Central memory CD8-positive, alpha-beta T cell (primary cell): ENCODE measurements at regions not wholly inside any gene's neighbourhood (a gene's known extent, or its start where the extent isn't known, plus 50 kb on each side); places are given as distances from the start of the nearest gene placed in this dataset.
"Not testable (repeated sequence)": the region's sequence is repeated elsewhere in the genome, so short reads cannot be mapped to it uniquely, and the experiment has no call there.

Source experiments
- ATAC-seq: fragments of 150-1000 bp; cut with Tn5 transposase; replicated peaks from 2 replicates; pipeline ENCODE4 v1.10.0; 2022; ENCODE audit warnings: mild to moderate bottlenecking, moderate FRiP score, moderate number of reproducible peaks; ENCODE audit not compliant: poor library complexity, severe bottlenecking; ENCODE audit errors: extremely low read depth
- DNase-seq, 2 donors: peaks; one replicate each; pipeline ENCODE4 v3.0.0; 2021; ENCODE audit warnings: low spot score in 2 of 2
- H3K27ac Mint-ChIP-seq: one replicate; pipeline ENCODE4 v1.8.0; 2022; ENCODE audit warnings: low read depth, mild to moderate bottlenecking, moderate library complexity, mixed read lengths
- H3K27me3 Mint-ChIP-seq: one replicate; pipeline ENCODE4 v1.8.0; 2022; ENCODE audit warnings: mixed read lengths
- H3K36me3 Mint-ChIP-seq: one replicate; pipeline ENCODE4 v1.8.0; 2022; ENCODE audit warnings: mild to moderate bottlenecking, moderate library complexity, mixed read lengths; ENCODE audit not compliant: insufficient read depth
- H3K4me1 Mint-ChIP-seq: one replicate; pipeline ENCODE4 v1.8.0; 2022; ENCODE audit warnings: mixed read lengths
- H3K4me3 Mint-ChIP-seq: one replicate; pipeline ENCODE4 v1.8.0; 2022; ENCODE audit warnings: mild to moderate bottlenecking, moderate library complexity, mixed read lengths
- H3K9me3 Mint-ChIP-seq: one replicate; pipeline ENCODE4 v1.8.0; 2022; ENCODE audit warnings: mixed read lengths

DNA sequence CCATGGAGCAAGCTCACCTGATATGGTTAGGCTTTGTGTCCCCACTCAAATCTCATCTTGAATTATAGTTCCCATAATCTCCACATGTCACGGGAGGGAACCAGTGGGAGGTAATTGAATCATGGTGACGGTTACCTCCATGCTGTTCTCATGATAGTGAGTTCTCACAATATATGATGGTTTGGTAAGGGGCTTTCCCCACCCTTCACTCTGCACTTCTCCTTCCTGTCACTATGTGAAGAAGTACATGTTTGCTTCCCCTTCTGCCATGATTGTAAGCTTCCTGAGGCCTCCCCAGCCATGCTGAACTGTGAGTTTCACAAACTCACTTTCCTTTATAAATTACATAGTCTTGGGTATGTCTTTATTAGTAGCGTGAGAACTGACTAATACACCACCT lies 435.7 kb upstream of the ID2 start:
- no peak overlapping the region for H3K4me3 Mint-ChIP-seq
- H3K27ac Mint-ChIP-seq: no peak overlapping the region
- H3K9me3 Mint-ChIP-seq: peaks cover 14% of the 10 kb centered on the region
- DNase-seq: no peak
- H3K4me1 Mint-ChIP-seq: peaks cover 7% of the 10 kb centered on the region
- H3K27me3 Mint-ChIP-seq: peaks cover 6% of the 10 kb centered on the region
- no peaks in the 10 kb centered on the region for H3K36me3 Mint-ChIP-seq
- ATAC-seq: no peak

DNA sequence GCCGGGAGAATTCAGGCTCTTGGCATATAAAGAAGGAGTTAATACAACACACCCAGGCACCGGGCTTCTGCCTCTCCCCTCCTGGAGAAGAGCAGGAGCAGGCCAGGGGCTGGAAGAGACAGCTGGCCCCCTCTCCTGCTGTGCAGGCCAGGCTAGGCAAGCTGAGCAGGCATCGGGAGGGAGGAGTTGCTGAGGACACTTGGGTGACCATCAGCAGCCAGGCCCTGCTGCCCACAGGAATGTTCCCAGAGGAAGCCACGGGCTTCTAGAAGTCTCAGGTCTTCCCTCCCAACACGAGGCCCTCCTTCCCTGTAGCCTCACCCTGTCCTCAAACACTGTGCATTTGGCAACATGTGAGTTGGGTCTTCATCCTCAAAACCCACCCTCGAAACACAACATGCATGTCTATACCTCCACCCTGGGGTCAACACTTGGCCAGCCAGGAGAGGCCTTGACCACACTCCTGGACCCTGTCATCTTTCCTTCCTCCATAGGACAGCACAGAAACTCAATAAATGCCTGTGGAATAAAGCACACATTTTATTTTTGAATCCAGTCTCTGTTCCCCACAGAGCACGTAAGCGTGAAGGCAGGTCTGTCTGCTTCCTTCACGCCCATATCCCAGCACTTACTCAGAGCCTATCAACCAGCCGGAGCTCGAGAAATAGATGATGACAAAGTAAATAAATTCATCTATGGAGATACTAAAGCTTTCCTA lies 433.8 kb upstream of the ID2 start:
- ATAC-seq: no peak
- H3K4me1 Mint-ChIP-seq: peaks cover 7% of the 10 kb centered on the region
- DNase-seq: no peak
- peaks cover 6% of the 10 kb centered on the region for H3K27me3 Mint-ChIP-seq
- H3K9me3 Mint-ChIP-seq: peaks cover 14% of the 10 kb centered on the region
- H3K4me3 Mint-ChIP-seq: no peak overlapping the region
- no peak overlapping the region for H3K27ac Mint-ChIP-seq
- no peaks in the 10 kb centered on the region for H3K36me3 Mint-ChIP-seq

DNA sequence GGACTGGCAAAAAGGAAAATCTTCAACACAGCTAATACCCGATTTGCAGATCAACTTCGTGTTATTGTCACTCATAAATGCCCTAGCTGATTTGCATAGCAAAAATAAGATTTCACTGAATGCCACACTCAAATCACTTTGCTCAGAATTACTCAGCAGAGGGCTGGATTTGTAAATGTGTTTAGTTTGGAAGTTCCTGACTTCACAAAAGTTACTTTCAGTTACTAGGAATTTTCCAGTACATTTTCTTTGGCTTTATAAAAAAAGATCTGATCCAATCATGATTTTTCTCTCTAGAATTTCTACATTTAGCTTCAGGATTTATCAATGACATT lies 433.3 kb upstream of the ID2 start:
- Mint-ChIP-seq H3K9me3 (peaks cover 14% of the 10 kb centered on the region), H3K27me3 (peaks cover 6% of the 10 kb centered on the region), H3K27ac (no peak overlapping the region), H3K4me3 (no peak overlapping the region), H3K4me1 (peaks cover 9% of the 10 kb centered on the region), H3K36me3 (no peaks in the 10 kb centered on the region)
- no peak for ATAC-seq
- DNase-seq: no peak

DNA sequence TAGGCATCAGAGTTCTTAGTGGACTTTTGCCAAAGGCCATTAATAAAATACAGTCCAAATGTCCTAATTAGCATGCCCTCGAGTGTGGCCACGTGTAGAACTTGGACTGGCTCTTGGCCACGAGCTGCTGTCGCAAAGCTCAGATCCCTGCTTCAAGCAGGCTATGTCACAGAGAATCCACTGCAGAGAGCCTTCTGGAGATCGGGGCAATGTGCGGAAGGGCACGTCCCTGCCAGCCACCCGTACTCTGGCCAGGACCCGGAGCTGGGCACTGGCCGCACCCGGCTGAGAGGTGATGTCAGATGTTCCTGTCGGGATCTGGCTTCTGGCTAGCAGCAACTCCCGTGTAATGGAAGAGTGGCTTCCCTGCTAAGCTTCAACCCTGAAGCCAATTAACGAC lies 432.7 kb upstream of the ID2 start:
- Mint-ChIP-seq H3K9me3 (peaks cover 14% of the 10 kb centered on the region), H3K36me3 (no peaks in the 10 kb centered on the region), H3K27me3 (peaks cover 6% of the 10 kb centered on the region), H3K4me3 (no peak overlapping the region), H3K4me1 (peaks cover 15% of the 10 kb centered on the region), H3K27ac (no peak overlapping the region)
- ATAC-seq (no peak), DNase-seq (no peak)

DNA sequence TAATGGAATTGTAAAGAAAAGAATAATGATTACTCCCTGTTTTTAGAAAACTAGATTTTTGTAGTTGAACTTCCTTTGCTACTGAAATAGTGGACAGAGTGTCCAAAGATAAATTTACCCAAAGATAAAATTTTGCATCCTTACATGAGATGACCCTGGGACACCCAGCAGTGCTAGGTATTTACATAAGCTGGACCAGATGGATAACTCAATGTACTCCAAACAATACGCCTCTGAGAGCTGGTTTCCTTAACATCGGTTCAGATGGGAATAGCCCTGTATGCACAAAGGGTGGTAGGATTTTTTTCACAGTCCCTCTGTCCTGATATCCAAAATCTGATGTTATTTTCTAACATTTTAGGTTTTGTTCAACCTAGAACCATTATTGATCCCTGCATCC lies 432.1 kb upstream of the ID2 start:
- DNase-seq: no peak
- H3K9me3 Mint-ChIP-seq: peaks cover 14% of the 10 kb centered on the region
- peaks cover 18% of the 10 kb centered on the region for H3K4me1 Mint-ChIP-seq
- H3K27me3 Mint-ChIP-seq: peaks cover 6% of the 10 kb centered on the region
- H3K4me3 Mint-ChIP-seq: no peak overlapping the region
- ATAC-seq: no peak
- no peaks in the 10 kb centered on the region for H3K36me3 Mint-ChIP-seq
- H3K27ac Mint-ChIP-seq: no peak overlapping the region

DNA sequence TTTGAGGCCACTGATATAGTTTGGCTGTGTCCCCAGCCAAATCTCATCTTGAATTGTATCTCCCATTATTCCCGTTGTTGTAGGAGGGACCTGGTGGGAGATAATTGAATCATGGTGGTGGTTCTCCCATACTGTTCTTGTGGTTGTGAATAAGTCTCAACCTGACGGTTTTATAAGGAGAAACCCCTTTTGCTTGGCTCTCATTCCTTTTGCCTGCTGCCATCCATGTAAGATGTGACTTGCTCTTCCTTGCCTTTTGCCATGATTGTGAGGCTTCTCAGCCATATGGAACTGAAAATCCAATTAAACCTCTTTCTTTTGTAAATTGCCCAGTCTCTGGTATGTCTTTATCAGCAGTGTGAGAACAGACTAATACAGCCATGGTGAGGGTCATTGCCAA lies 431.6 kb upstream of the ID2 start:
- H3K9me3 Mint-ChIP-seq: peaks cover 14% of the 10 kb centered on the region
- not testable (repeated sequence) for ATAC-seq, H3K27ac Mint-ChIP-seq, DNase-seq, H3K4me3 Mint-ChIP-seq, H3K27me3 Mint-ChIP-seq, H3K36me3 Mint-ChIP-seq
- H3K4me1 Mint-ChIP-seq: peaks cover 15% of the 10 kb centered on the region

DNA sequence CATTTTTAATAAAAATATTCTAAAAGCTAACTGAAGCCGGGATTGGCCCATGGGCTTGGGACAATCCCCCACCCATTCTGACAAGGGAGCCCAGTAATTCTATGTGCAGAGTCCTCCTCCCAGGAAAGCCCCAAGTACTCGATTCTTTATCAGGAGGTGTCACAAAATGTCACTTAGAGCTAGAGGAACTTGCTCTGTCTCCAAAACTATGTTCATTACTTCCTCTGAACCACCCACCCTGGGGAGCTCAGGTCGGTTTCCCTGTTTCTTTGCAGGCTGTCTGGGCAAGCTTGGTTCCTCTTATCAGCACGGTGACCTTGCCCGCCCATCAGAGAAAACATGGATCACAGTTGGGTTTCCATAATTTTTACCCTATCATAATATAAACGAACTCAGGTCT lies 430.6 kb upstream of the ID2 start:
- no peak for DNase-seq
- ATAC-seq: no peak
- H3K9me3 Mint-ChIP-seq: peaks cover 10% of the 10 kb centered on the region
- H3K27me3 Mint-ChIP-seq: peaks cover 6% of the 10 kb centered on the region
- H3K36me3 Mint-ChIP-seq: no peaks in the 10 kb centered on the region
- H3K4me3 Mint-ChIP-seq: no peak overlapping the region
- H3K27ac Mint-ChIP-seq: no peak overlapping the region
- H3K4me1 Mint-ChIP-seq: peaks cover 15% of the 10 kb centered on the region

DNA sequence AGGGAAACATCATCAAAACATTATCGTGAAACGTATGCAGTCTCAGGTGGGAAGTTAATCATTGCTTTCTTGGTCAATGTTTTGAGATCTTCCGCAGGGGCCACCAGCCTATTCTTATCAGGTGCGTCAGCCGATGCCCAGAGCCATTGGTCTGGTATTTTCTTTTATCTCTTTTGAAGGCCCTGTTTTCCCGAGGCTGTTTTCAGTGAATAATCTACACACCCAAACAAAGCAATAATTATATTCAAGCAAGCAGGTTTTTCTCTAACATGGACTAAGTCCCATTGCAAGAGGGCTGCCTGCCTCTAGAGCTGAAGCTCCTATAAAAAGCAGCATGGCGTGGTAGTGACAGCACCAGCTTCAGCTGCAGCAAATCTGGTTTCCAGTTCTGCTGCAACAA lies 430.0 kb upstream of the ID2 start:
- H3K36me3 Mint-ChIP-seq: no peaks in the 10 kb centered on the region
- DNase-seq: no peak
- H3K4me3 Mint-ChIP-seq: no peak overlapping the region
- H3K27ac Mint-ChIP-seq: no peak overlapping the region
- H3K4me1 Mint-ChIP-seq: peaks cover 15% of the 10 kb centered on the region
- no peak for ATAC-seq
- H3K27me3 Mint-ChIP-seq: peaks cover 6% of the 10 kb centered on the region
- peaks cover 8% of the 10 kb centered on the region for H3K9me3 Mint-ChIP-seq

DNA sequence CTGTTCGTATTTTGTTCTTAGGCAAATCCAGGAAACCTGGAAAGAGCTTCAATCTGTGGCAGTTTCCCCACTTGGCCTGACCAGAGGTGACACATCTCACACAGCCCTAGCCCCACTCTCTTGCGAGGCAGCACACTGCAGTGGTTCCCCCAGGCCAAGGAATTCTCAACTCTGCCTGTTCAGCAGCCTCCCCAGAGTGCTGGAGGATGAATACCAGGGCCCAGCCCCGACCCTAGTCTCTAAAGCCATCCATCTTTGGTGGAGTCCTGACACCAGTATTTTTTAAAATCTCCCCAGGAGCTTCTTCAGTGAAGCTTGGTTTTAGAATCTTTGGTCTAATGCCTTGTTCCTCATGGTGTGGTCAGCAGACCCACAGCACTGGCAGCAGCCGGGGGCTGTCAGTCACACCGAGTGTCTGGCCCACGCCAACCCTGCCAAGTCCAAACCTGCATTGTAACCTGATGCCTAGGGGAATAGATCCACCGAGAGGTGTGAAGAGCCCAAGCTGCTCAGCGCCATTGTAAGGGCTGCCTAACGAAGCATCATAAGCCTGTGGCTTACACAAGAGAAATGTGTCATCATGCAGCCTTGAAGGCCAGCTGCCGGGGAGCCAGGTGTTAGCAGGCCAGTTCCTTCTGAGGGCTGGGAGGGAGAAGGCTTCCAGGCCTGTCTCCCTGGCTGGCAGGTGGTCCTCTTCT lies 428.7 kb upstream of the ID2 start:
- ATAC-seq (no peak), DNase-seq (no peak)
- Mint-ChIP-seq H3K9me3 (peaks cover 8% of the 10 kb centered on the region), H3K4me3 (no peak overlapping the region), H3K36me3 (no peaks in the 10 kb centered on the region), H3K4me1 (peaks cover 15% of the 10 kb centered on the region), H3K27ac (no peak overlapping the region), H3K27me3 (peaks cover 6% of the 10 kb centered on the region)

DNA sequence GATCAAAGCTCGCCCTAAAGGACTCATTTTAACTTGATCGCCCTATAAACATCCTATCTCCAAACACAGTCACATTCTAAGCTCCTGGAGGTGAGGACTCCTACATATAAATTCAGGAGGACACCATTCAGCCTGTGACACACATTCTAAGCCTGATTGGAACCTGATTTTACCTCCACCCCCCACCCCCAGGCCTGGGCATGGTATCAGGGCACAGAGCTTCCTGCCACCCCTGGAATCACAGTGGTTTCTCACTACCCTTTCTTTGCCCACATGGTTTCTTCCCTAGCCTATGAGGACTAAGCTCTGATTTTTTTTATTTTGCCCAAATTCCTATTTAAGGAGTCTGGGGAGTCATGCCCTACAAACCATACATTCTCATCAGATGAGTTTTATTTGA lies 428.1 kb upstream of the ID2 start:
- ATAC-seq (no peak), DNase-seq (no peak)
- H3K9me3 Mint-ChIP-seq: peaks cover 8% of the 10 kb centered on the region
- peaks cover 15% of the 10 kb centered on the region for H3K4me1 Mint-ChIP-seq
- H3K27ac Mint-ChIP-seq: no peak overlapping the region
- peaks cover 6% of the 10 kb centered on the region for H3K27me3 Mint-ChIP-seq
- no peak overlapping the region for H3K4me3 Mint-ChIP-seq
- H3K36me3 Mint-ChIP-seq: no peaks in the 10 kb centered on the region

DNA sequence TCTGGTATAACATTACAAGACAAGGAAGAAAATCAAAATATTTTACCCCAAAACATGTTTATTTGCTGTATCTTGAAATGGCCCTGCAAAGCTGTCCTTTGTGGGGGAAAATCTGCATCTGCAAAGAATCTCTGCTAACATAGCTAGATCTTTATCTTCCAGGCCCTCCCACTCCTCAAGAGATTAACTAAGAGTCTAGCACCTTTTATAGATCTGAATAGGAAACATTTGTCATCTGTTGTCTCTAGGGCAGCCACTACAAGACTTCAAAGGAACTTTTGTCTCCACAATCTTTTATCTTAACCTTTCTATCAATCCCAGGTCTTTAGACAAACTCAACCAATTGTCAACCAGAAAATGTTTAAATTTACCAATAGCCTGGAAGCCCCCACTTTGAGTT lies 427.6 kb upstream of the ID2 start:
- not testable (repeated sequence) for ATAC-seq, H3K9me3 Mint-ChIP-seq, H3K36me3 Mint-ChIP-seq, H3K27me3 Mint-ChIP-seq, DNase-seq, H3K27ac Mint-ChIP-seq, H3K4me3 Mint-ChIP-seq
- H3K4me1 Mint-ChIP-seq: peaks cover 15% of the 10 kb centered on the region

DNA sequence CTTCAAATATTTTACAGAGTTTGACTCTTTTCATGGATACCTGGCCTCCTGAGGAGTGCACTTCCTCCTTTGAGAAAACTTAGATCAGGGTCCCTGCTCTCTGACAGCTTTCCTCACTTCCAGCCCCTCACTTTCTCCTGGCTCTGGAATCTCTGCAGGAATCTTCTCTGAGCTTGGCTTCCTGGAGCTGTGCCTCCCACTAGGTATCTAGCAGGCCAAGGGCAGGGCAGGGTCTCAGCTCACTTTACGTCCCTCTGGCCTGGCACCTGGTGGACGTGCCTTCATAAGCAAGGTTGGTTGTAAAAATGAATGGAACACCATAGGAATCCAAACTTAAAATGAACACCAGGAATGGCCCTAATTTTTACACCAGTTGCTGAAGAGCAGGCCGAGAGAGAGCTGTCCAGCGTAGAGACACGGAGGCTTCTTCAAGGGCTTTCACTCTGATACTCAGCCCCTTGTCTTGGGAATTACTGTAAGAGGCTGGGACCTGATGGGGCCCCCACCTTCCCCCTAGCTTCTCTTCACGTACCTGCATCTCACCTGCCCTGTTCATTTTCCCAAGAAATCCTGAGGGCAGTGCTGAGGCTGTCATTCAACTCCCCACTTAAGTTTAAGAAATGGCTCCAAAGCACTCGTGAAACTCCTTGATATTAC lies 426.9 kb upstream of the ID2 start:
- H3K27ac Mint-ChIP-seq: no peak overlapping the region
- H3K36me3 Mint-ChIP-seq: no peaks in the 10 kb centered on the region
- H3K27me3 Mint-ChIP-seq: peaks cover 6% of the 10 kb centered on the region
- ATAC-seq: no peak
- H3K4me3 Mint-ChIP-seq: no peak overlapping the region
- H3K4me1 Mint-ChIP-seq: peaks cover 15% of the 10 kb centered on the region
- peaks cover 8% of the 10 kb centered on the region for H3K9me3 Mint-ChIP-seq
- DNase-seq: no peak

DNA sequence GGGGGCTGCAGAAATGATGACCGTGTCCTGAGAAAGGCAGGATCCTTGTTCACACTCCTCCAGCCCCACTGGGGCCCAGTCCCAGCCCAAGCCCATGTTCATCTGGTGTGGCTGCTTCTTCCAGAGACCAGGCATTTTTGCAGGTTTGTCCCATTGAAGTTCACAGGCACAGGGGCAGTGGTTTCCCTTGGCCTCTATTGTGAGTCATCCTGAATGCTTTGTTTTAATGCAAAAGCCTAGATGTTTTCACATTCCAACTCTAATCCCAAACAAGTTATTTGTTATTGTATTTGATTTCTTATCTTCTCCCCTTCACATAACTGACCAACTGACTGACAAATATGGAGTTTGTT lies 426.4 kb upstream of the ID2 start:
- peaks cover 15% of the 10 kb centered on the region for H3K4me1 Mint-ChIP-seq
- DNase-seq: no peak
- no peak overlapping the region for H3K4me3 Mint-ChIP-seq
- H3K9me3 Mint-ChIP-seq: peaks cover 6% of the 10 kb centered on the region
- no peak for ATAC-seq
- no peaks in the 10 kb centered on the region for H3K36me3 Mint-ChIP-seq
- H3K27ac Mint-ChIP-seq: no peak overlapping the region
- H3K27me3 Mint-ChIP-seq: peaks cover 5% of the 10 kb centered on the region
